CD4-positive, alpha-beta T cell treated with Interleukin-15 for 1 hour (primary cell): ENCODE measurements at regions not wholly inside any gene's neighbourhood (a gene's known extent, or its start where the extent isn't known, plus 50 kb on each side); places are given as distances from the start of the nearest gene placed in this dataset.

Experiments
- DNase-seq: peaks from one replicate; pipeline ENCODE4 v3.0.0-alpha.2; 2020

GRCh38 chr2:180122874-180123273 is 115.8 kb upstream of the CWC22 start:
- DNase-seq = no peak

GRCh38 chr2:180115675-180116074 is 108.6 kb upstream of the CWC22 start:
- DNase-seq = no peak

- no peak for DNase-seq
Measured at GRCh38 chr2:180115269-180115668, 108.2 kb upstream of the CWC22 start.

- no peak for DNase-seq
Measured at GRCh38 chr2:180111901-180112300, 104.8 kb upstream of the CWC22 start.

- no peak for DNase-seq
Measured at GRCh38 chr2:180110469-180110868, 103.4 kb upstream of the CWC22 start.

- DNase-seq = no peak
Measured at GRCh38 chr2:180101846-180102245, 94.7 kb upstream of the CWC22 start.

- no peak for DNase-seq
Measured at GRCh38 chr2:180099308-180099707, 92.2 kb upstream of the CWC22 start.

- DNase-seq = no peak
Measured at GRCh38 chr2:180085144-180085543, 78.0 kb upstream of the CWC22 start.

- DNase-seq = no peak
Measured at GRCh38 chr2:180077295-180077906, 70.3 kb upstream of the CWC22 start.

GRCh38 chr2:180075870-180076269 is 68.8 kb upstream of the CWC22 start:
- DNase-seq = no peak

- no peak for DNase-seq
Measured at GRCh38 chr2:180071797-180072196, 64.7 kb upstream of the CWC22 start.

GRCh38 chr2:180063494-180064092 is 56.5 kb upstream of the CWC22 start:
- DNase-seq = no peak

- no peak for DNase-seq
Measured at GRCh38 chr2:180062178-180062577, 55.1 kb upstream of the CWC22 start.

- DNase-seq = no peak
Measured at GRCh38 chr2:180061546-180061945, 54.4 kb upstream of the CWC22 start.

GRCh38 chr2:180061085-180061484 is 54.0 kb upstream of the CWC22 start:
- no peak for DNase-seq

GRCh38 chr2:180058993-180059392 is 51.9 kb upstream of the CWC22 start:
- no peak for DNase-seq

- no peak for DNase-seq
Measured at GRCh38 chr2:180057706-180058412, 50.8 kb upstream of the CWC22 start.
